ENCODE measurements at regions not wholly inside any gene's neighbourhood (a gene's known extent, or its start where the extent isn't known, plus 50 kb on each side); places are given as distances from the start of the nearest gene placed in this dataset.

DNA sequence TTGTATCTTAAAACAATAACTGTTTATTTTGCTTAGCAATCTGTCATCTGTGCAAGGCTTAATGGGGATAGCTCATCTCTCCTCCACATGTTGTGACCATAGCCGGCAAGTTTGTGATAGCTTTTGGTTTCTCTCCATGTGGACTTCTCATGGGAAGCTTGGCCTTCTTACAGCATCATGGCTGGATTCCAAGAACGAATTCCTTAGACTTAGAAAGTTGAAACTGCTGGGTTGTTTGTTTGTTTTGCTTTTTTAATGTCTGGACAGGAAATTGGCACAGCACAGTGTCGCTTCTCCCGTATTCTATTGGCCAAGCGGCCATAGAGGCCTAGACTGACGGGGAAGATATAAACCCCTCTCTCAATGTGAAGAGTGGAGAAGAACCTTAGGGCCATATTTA is 61.0 kb upstream of the PRDM9 start:
- POLR2A ChIA-PET, result no interaction called here
- H3K36me3 ChIP-seq (ENCODE audit: control insufficient read depth, insufficient read depth, low read length), result no peaks in the 10 kb centered on the region
- Mint-ChIP-seq H3K27me3 (ENCODE audit: insufficient read depth, unreplicated experiment) (no peaks in the 10 kb centered on the region), H3K36me3 (ENCODE audit: insufficient read depth, unreplicated experiment) (no peaks in the 10 kb centered on the region), H3K4me3 (ENCODE audit: unreplicated experiment) (no peak overlapping the region), H3K4me1 (ENCODE audit: low read depth, unreplicated experiment) (no peaks in the 10 kb centered on the region), H3K27ac (ENCODE audit: unreplicated experiment) (no peak overlapping the region), H3K9me3 (ENCODE audit: unreplicated experiment) (no peaks in the 10 kb centered on the region)
- no peak overlapping the region for H3K4me3 ChIP-seq (ENCODE audit: low read depth, low read length)
- CTCF ChIA-PET, result no interaction called here
- H3K9me3 ChIP-seq, result no peaks in the 10 kb centered on the region
- intact Hi-C loops (cut with micrococcal nuclease; ENCODE audit: unreplicated experiment), result no loop called here
- TF ChIP-seq, protein P1, sequence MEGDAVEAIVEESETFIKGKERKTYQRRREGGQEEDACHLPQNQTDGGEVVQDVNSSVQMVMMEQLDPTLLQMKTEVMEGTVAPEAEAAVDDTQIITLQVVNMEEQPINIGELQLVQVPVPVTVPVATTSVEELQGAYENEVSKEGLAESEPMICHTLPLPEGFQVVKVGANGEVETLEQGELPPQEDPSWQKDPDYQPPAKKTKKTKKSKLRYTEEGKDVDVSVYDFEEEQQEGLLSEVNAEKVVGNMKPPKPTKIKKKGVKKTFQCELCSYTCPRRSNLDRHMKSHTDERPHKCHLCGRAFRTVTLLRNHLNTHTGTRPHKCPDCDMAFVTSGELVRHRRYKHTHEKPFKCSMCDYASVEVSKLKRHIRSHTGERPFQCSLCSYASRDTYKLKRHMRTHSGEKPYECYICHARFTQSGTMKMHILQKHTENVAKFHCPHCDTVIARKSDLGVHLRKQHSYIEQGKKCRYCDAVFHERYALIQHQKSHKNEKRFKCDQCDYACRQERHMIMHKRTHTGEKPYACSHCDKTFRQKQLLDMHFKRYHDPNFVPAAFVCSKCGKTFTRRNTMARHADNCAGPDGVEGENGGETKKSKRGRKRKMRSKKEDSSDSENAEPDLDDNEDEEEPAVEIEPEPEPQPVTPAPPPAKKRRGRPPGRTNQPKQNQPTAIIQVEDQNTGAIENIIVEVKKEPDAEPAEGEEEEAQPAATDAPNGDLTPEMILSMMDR (IDR thresholded peaks at IDR 0.05; ENCODE audit: insufficient read depth in 1 of 2, low read depth in 1 of 2, low read length in 1 of 2, severe bottlenecking in 1 of 2, unreplicated experiment in 1 of 2), result no peak
- no peak for DNase-seq
- BruUV-seq (replicated peaks), result no TSS peak
- no peaks in the 10 kb centered on the region for H3K27me3 ChIP-seq (replicated peaks; ENCODE audit: control insufficient read depth, insufficient read depth, low read length)
- H3K4me1 ChIP-seq, result no peaks in the 10 kb centered on the region

DNA sequence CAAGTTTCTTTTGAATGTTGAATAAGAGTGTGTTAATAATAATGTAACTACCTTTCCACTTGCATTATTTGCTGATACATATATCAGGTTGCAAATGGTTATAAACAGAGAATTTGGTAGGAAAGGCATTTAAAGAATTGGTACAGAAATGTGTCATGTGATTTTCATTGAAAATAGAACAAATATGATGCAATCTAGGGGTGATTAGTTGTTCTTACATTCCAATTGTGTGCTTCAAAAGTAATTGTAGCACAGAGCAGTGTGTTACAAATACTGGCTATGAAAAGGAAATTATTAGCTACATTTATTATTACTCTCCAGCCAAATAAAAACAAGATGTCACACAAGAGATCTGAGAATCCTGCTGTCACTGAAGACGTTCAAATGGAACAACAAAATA is 61.8 kb upstream of the PRDM9 start:
- H3K36me3 ChIP-seq (ENCODE audit: control insufficient read depth, insufficient read depth, low read length), result no peaks in the 10 kb centered on the region
- CTCF ChIA-PET, result no interaction called here
- no peaks in the 10 kb centered on the region for H3K9me3 ChIP-seq
- H3K4me3 ChIP-seq (ENCODE audit: low read depth, low read length), result no peak overlapping the region
- H3K4me3 Mint-ChIP-seq (ENCODE audit: unreplicated experiment), result no peak overlapping the region
- H3K27ac Mint-ChIP-seq (ENCODE audit: unreplicated experiment), result no peak overlapping the region
- no peaks in the 10 kb centered on the region for H3K27me3 Mint-ChIP-seq (ENCODE audit: insufficient read depth, unreplicated experiment)
- no peaks in the 10 kb centered on the region for H3K27me3 ChIP-seq (replicated peaks; ENCODE audit: control insufficient read depth, insufficient read depth, low read length)
- BruUV-seq (replicated peaks), result no TSS peak
- POLR2A ChIA-PET, result no interaction called here
- no peaks in the 10 kb centered on the region for H3K9me3 Mint-ChIP-seq (ENCODE audit: unreplicated experiment)
- intact Hi-C loops (cut with micrococcal nuclease; ENCODE audit: unreplicated experiment), result no loop called here
- H3K4me1 Mint-ChIP-seq (ENCODE audit: low read depth, unreplicated experiment), result no peaks in the 10 kb centered on the region
- TF ChIP-seq, protein P1 (IDR thresholded peaks at IDR 0.05; ENCODE audit: insufficient read depth in 1 of 2, low read depth in 1 of 2, low read length in 1 of 2, severe bottlenecking in 1 of 2, unreplicated experiment in 1 of 2), result no peak
- no peak for DNase-seq
- H3K4me1 ChIP-seq, result no peaks in the 10 kb centered on the region
- no peaks in the 10 kb centered on the region for H3K36me3 Mint-ChIP-seq (ENCODE audit: insufficient read depth, unreplicated experiment)

DNA sequence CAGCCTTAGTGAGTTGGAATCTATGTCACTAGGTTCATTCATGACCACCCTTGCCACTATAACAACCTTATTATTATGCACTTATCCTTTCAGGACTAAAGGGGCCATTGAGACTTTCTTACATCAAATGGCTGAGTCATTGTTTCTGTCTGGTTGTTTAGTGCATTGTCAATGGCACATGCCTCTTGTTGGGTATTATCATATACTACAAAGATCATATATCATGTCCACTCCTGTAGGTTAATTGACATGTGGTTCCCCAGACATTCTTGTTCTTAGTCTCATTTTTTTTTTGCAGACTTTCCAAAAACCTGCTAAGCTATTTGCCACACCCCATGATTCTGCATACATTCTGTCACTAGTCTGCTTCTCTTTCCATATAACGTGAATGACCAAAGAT is 66.7 kb upstream of the PRDM9 start:
- no peaks in the 10 kb centered on the region for H3K27me3 Mint-ChIP-seq (ENCODE audit: insufficient read depth, unreplicated experiment)
- no peaks in the 10 kb centered on the region for H3K4me1 Mint-ChIP-seq (ENCODE audit: low read depth, unreplicated experiment)
- no peaks in the 10 kb centered on the region for H3K27me3 ChIP-seq (replicated peaks; ENCODE audit: control insufficient read depth, insufficient read depth, low read length)
- CTCF ChIA-PET, result no interaction called here
- no TSS peak for BruUV-seq (replicated peaks)
- no peaks in the 10 kb centered on the region for H3K4me1 ChIP-seq
- DNase-seq, result no peak
- no peak overlapping the region for H3K27ac Mint-ChIP-seq (ENCODE audit: unreplicated experiment)
- H3K9me3 ChIP-seq, result no peaks in the 10 kb centered on the region
- H3K9me3 Mint-ChIP-seq (ENCODE audit: unreplicated experiment), result no peaks in the 10 kb centered on the region
- H3K4me3 Mint-ChIP-seq (ENCODE audit: unreplicated experiment), result no peak overlapping the region
- TF ChIP-seq, protein P1 (IDR thresholded peaks at IDR 0.05; ENCODE audit: insufficient read depth in 1 of 2, low read depth in 1 of 2, low read length in 1 of 2, severe bottlenecking in 1 of 2, unreplicated experiment in 1 of 2), result no peak
- POLR2A ChIA-PET, result no interaction called here
- H3K4me3 ChIP-seq (ENCODE audit: low read depth, low read length), result no peak overlapping the region
- H3K36me3 Mint-ChIP-seq (ENCODE audit: insufficient read depth, unreplicated experiment), result no peaks in the 10 kb centered on the region
- H3K36me3 ChIP-seq (ENCODE audit: control insufficient read depth, insufficient read depth, low read length), result no peaks in the 10 kb centered on the region
- intact Hi-C loops (cut with micrococcal nuclease; ENCODE audit: unreplicated experiment), result no loop called here

Measured in Caco-2 (cell line).